NCI-H1930 (cell line): ENCODE measurements at regions not wholly inside any gene's neighbourhood (a gene's known extent, or its start where the extent isn't known, plus 50 kb on each side); places are given as distances from the start of the nearest gene placed in this dataset.

Experiments used
- DNase-seq, 2 experiments: peaks; one replicate each; lab custom pipeline; 2025; lab: John Stamatoyannopoulos, UW

- no peak for DNase-seq
Observed at GRCh38 chr7:109136893-109137292, 567.2 kb downstream of the DNAJB9 start.

DNA sequence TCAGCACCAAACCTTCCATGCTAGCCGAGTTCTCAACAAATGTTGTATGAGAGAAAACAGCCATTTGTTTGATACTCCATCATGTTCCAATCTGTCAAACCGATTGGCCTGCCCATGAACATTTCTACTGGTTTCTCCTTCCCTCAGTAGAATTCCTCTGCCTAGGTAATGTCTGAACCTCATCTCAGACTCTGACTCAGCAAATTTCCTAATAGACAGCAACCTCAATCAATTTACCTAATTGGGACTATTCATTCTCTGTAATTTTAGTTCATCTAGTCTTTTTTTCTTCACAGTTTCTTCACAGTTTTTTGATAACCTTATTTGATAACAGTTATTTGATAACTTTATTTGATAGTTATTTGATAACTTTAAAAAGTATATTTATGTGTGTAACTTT lies 585.1 kb downstream of the DNAJB9 start:
- no peak for DNase-seq

DNA sequence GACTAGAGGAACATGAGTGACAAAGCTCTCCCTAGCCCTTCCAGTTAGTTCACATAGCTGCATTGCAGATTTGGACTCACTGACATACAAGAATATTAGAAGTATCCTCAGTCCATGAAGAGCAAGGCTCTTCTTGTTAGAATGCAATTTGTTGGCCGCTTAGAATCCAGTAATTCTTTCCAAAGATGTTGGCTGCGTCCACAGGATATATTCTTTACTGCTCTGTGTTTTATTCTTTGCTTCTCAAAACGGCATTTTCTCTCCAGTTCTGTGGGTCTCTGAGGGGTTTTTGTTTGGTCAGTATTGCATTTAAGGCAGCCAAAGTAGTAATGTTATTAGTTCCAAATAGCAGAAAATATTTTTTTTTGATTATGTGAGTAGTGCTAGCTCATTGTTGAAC lies 588.6 kb downstream of the DNAJB9 start:
- no peak for DNase-seq

- DNase-seq, result no peak
Observed at GRCh38 chr7:109176661-109177060, 607.0 kb downstream of the DNAJB9 start.

GRCh38 chr7:109178342-109178741 lies 608.7 kb downstream of the DNAJB9 start:
- no peak for DNase-seq

- DNase-seq, result no peak
Observed at GRCh38 chr7:109179601-109180000, 609.9 kb downstream of the DNAJB9 start.

GRCh38 chr7:109190766-109191398 lies 621.2 kb downstream of the DNAJB9 start:
- DNase-seq, result no peak

DNA sequence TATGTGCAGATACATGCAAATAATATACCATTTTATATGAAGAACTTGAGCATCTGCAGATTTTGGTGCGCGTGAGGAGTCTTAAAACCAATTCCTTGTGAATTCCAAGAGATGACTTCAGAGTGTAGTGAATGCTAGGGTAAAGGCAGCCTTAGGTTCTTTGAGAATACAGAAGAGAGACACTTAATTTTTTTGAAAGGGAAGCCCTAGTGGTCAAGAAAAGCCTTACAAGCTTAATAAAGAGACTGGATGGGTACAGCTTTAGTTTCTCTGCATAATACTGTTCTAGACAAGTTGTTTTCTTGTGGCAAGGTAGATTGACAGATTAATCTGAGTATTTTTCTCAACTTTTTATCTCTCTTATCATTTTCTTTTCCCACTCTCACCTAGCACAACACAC lies 636.5 kb downstream of the DNAJB9 start:
- DNase-seq, result no peak

- no peak for DNase-seq
Observed at GRCh38 chr7:109213081-109213480, 643.4 kb downstream of the DNAJB9 start.

DNA sequence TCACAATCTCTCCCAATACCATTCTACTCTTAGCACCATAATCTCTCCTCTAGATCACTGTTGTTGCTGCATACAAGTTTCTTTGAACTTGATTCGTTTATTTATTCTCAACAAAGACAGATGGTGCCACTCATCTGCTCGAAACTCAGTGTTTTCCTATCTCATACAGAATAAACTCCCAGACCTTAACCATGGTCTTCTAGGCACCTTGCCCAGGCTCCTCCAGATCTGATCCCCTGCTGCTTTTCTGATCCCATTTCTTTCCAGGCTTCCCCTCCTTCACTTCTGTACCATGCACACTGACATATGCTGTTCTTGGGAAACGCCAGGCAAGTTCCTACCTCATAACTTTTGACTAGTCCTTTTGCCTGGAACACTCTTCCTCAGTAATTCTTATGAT lies 645.7 kb downstream of the DNAJB9 start:
- DNase-seq, result no peak

DNA sequence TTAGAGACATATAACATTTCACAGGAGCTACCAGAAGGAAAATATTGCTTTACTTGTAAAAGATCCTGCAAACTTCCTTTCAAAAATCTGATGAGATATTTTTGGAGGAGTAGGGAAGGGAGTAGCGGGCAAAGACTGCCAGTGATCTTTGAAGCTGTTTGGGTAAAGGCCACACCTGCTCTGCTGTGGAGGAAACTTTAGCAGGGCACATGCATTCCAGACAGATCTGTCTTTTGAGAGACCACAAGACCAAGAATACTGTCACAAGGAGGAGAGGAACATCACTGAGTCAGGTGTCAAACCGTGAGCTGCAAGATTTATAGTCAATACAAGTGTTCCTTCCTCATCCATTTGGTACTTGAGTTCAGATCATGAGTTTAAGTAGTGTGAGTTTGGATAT lies 654.4 kb downstream of the DNAJB9 start:
- no peak for DNase-seq

DNA sequence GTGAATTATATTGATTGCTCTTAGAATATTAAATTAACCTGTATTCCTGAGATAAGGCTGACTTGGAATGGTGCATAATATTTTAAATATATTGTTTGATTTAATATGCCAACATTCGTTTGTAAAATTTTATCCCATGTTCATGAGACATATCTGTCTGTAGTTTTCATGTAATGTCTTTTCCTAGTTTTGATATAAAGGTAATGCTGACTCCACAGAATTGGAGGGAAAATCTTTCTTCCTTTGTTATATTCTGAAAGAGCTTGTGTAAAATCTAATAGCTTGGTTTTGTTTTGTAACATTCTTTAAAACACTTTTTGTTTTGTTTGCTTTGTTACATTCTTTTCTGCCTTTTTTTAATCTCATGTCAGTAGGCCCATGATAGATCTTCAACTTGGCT lies 657.0 kb downstream of the DNAJB9 start:
- DNase-seq, result no peak

- no peak for DNase-seq
Observed at GRCh38 chr7:109235316-109235715, 665.6 kb downstream of the DNAJB9 start.

GRCh38 chr7:109246330-109247077 lies 676.8 kb downstream of the DNAJB9 start:
- DNase-seq, result no peak

DNA sequence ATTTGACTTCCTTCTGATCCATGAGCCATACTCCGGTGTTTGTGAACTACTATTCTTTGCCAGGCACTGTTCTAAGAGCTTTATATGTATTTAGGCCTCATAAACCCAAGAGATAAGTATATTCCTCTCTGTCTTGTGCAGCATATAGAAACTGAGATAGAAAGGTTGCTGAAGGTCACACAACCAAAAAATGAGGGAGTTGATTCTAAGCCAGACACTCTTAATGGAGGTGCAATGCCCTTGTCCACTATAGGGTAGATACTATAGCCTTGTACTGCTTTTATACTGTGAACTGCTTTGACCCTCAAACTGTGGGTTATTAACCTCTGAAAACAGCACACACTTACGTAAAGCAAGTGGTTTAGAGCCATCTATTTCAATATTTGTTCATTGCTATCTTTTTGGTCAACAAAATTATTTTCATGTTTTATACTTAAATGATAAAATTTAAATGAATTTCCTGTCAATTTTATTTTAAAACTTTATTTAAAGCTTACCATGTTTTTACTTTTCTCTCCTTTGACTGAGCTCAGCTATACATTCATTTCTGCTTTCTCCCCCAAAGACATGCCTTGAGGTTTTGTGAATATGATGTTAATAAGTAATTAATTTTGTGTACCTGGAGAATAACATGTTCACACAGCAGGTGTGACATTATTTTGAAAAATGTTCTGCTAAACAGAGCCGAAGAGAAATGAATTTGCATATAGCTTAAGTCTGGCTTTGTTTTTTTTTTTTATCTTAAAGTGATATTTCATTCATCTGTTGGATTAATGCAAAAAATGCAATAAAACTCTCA lies 687.3 kb downstream of the DNAJB9 start:
- no peak for DNase-seq

- no peak for DNase-seq
Observed at GRCh38 chr7:109259151-109259550, 689.5 kb downstream of the DNAJB9 start.

GRCh38 chr7:109261781-109262180 lies 692.1 kb downstream of the DNAJB9 start:
- DNase-seq, result no peak

DNA sequence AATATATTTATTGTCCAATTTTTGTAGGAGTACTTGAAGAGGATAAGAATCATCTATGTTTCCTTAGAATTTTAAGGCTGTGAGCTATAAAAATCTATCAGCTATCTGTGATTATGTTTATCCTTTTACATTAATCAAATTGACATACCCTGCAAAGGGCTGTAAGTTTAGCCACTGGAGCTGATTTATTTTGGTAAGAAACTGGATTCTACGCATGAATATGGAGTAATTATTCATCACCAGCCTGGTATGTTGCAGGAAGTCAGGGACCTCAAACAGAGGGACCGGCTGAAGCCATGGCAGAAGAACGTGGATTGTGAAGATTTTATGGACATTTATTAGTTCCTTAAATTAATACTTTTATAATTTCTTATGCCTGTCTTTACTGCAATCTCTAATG lies 696.9 kb downstream of the DNAJB9 start:
- no peak for DNase-seq

DNA sequence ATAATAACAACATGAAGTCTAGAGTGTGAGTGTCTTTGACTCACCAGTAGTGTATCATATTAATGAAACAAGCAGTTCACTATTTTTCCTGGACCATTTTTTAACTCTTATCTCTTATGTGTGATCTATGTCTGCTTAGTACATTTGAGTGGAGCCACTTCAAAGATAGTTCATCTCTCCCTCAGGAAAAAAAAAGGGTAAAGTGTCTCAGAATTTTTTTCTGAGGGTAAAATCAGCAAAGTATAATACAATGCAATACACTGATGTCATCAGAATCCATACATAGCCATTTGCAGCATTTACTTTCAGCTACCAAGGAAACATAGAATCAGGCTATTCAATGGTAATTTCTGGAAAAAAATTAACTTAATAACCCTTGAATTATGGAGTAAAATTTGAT lies 706.7 kb downstream of the DNAJB9 start:
- DNase-seq, result no peak

GRCh38 chr7:109282726-109283125 lies 713.1 kb downstream of the DNAJB9 start:
- DNase-seq, result no peak

DNA sequence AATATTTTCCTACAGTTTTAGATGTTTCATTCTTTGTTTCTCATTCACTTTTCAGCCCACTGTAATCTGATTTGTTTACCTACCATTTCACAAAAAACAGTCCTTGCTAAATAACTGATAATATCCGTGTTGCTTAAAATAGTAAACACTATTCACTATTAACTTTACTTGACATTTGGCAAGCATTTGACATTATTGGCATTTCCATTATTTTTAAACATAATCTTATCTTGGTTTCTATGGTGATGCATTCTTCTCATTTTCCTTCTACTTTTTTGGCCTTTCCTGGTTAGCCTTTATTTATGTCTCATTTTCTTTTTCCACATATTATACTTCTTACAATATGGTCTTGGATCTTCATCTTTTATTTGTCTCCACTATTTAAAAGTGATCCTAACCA lies 715.3 kb downstream of the DNAJB9 start:
- no peak for DNase-seq

DNA sequence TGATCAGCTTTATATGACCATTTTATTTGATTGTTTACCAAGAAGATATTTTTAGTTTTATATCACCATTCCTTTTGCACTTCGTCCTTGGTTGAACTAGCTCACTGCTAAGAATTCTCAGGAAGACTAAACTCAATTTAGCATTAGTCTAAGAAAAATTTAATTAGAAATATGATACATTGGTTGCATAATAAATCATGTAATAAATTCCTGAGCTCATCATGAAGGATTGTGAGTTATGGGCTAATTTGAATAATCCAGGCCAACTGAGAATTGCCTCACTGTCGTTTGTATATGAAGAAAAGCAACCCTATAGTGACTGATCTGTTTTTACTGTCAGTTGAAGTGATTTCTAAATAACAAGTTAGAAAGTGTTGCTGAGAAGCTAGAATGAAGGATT lies 725.5 kb downstream of the DNAJB9 start:
- no peak for DNase-seq

DNA sequence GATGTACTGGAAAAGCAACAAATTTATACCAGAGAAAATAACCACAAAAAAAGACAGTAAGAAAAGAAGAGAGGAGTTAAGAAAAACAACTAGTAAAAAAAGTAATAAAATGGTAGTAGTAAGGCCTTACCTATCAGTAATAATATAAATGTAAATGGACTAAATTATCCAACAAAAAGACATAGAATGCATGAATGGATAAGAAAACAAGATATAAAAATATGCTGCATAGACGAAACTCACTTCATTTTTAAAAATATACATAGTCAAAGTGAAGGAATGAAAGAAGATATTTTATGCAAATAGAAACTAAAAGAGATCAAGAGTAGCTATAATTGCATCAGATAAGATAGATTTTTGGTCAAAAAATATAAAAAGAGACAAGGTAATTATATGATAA lies 739.1 kb downstream of the DNAJB9 start:
- DNase-seq, result no peak
